ENCODE measurements at regions not wholly inside any gene's neighbourhood (a gene's known extent, or its start where the extent isn't known, plus 50 kb on each side); places are given as distances from the start of the nearest gene placed in this dataset.
"Not testable (repeated sequence)": the region's sequence is repeated elsewhere in the genome, so short reads cannot be mapped to it uniquely, and the experiment has no call there.

DNA sequence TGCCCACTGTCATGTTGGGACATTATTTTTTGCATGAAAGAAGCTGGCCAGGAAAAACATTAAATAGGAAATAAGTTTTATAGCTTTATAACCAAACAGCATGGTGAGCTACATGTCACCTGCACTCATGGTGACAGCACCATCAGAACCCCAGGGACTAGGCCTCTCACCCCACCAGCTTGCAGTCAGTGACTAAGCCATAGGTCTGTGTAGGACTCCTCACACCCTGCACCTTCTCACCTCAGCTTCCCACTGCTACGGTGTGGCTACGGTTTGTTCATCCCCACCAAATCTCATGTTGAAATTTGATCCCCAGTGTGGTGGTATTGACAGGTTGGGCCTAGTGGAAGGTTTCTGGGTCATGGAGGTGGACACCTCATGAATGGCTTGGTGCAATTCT is 161.3 kb upstream of the VIPR2 start:
- DNase-seq, result no peak
- Histone ChIP-seq H3K27me3 (ENCODE audit: low read depth) (peaks cover 4% of the 10 kb centered on the region), H3K9me3 (replicated peaks) (peaks cover 18% of the 10 kb centered on the region), H3K4me1 (no peaks in the 10 kb centered on the region), H3K27ac (replicated peaks) (no peak overlapping the region), H3K4me3 (no peak overlapping the region), H3K36me3 (no peaks in the 10 kb centered on the region)
- intact Hi-C loops (cut with micrococcal nuclease), result no loop called here
- TF ChIP-seq, protein P1, sequence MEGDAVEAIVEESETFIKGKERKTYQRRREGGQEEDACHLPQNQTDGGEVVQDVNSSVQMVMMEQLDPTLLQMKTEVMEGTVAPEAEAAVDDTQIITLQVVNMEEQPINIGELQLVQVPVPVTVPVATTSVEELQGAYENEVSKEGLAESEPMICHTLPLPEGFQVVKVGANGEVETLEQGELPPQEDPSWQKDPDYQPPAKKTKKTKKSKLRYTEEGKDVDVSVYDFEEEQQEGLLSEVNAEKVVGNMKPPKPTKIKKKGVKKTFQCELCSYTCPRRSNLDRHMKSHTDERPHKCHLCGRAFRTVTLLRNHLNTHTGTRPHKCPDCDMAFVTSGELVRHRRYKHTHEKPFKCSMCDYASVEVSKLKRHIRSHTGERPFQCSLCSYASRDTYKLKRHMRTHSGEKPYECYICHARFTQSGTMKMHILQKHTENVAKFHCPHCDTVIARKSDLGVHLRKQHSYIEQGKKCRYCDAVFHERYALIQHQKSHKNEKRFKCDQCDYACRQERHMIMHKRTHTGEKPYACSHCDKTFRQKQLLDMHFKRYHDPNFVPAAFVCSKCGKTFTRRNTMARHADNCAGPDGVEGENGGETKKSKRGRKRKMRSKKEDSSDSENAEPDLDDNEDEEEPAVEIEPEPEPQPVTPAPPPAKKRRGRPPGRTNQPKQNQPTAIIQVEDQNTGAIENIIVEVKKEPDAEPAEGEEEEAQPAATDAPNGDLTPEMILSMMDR (IDR thresholded peaks at IDR 0.05; ENCODE audit: borderline replicate concordance), result no peak

DNA sequence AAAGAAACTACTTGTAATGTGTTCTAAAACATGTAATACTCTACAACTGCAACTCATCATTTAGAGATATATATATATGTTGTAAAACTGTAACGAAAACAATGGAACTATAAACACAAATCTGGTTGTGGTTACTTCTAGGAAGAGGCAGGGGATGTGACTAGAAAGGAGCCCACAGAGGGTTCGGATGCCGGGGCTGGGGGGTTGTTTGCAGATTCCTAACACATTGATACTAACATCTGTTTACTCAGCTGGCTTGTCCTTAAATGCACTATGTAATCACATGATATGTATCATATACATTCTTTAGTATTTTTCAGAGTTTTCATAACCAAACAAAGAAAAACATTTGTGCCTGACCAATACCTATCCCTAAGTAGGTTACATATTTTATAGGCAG is 160.5 kb upstream of the VIPR2 start:
- H3K27ac ChIP-seq (replicated peaks); DNase-seq; H3K4me3 ChIP-seq; H3K4me1 ChIP-seq; H3K36me3 ChIP-seq; intact Hi-C loops (cut with micrococcal nuclease); H3K27me3 ChIP-seq (ENCODE audit: low read depth): not testable (repeated sequence)
- H3K9me3 ChIP-seq (replicated peaks), result peaks cover 11% of the 10 kb centered on the region

DNA sequence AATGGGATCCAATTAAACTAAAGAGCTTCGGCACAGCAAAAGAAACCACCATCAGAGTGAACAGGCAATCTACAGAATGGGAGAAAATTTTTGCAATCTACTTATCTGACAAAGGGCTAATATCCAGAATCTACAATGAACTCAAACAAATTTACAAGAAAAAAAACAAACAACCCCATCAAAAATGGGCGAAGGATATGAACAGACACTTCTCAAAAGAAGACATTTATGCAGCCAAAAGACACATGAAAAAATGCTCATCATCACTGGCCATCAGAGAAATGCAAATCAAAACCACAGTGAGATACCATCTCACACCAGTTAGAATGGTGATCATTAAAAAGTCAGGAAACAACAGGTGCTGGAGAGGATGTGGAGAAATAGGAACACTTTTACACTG is 158.8 kb upstream of the VIPR2 start:
- intact Hi-C loops (cut with micrococcal nuclease); H3K27ac ChIP-seq (replicated peaks); DNase-seq; H3K36me3 ChIP-seq; H3K4me3 ChIP-seq; H3K4me1 ChIP-seq; H3K27me3 ChIP-seq (ENCODE audit: low read depth): not testable (repeated sequence)
- H3K9me3 ChIP-seq (replicated peaks), result peaks cover 14% of the 10 kb centered on the region

DNA sequence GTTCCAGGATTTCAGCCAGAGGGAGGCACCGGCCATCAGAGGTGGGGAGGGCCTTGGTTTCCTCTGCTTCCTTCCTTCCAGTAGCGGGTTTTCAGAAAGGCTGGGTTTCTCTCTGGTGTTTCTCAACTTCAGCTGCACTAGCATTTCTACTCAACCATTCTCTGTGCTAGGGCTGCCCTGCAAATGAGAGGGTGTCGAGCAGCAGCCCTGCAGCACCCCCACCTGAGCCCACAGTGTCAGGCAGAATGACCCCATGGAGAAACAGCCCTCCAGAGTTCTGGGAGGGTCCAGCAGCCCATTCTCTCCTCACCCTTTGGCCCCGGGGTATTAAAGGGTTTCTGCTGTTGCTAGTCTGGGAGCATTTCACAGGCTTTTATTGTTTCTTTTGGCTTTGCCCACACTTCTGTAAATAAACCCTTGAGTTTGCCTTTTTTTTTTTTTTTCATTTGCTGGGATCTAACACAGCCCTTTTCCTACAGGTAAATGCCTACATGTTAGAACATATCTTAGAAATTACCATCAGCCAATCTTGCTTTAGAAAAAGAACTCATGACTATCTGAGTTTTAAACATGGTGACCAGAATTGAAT is 151.5 kb upstream of the VIPR2 start:
- intact Hi-C loops (cut with micrococcal nuclease), result no loop called here
- Histone ChIP-seq H3K9me3 (replicated peaks) (peaks cover 16% of the 10 kb centered on the region), H3K27ac (replicated peaks) (no peak overlapping the region), H3K27me3 (ENCODE audit: low read depth) (peaks cover 25% of the 10 kb centered on the region), H3K4me1 (no peaks in the 10 kb centered on the region), H3K36me3 (no peaks in the 10 kb centered on the region), H3K4me3 (no peak overlapping the region)
- no peak for DNase-seq
- TF ChIP-seq, protein P1 (IDR thresholded peaks at IDR 0.05; ENCODE audit: borderline replicate concordance), result no peak

DNA sequence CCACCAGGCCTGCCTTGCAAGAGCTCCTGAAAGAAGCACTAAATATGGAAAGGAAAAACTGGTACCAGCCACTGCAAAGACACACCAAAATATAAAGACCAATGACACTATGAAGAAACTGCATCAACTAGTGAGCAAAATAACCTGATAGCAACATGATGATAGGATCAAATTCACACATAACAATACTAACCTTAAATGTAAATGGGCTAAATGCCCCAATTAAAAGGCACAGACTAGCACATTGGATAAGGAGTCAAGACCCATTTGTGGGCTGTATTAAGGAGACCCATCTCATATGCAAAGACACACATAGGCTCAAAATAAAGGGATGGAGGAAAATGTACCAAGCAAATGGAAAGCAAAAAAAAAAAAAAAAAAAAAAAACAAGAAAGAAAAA is 141.8 kb upstream of the VIPR2 start:
- H3K4me3 ChIP-seq; H3K27ac ChIP-seq (replicated peaks); H3K4me1 ChIP-seq; DNase-seq; intact Hi-C loops (cut with micrococcal nuclease); H3K36me3 ChIP-seq: not testable (repeated sequence)
- Histone ChIP-seq H3K27me3 (ENCODE audit: low read depth) (peaks cover 21% of the 10 kb centered on the region), H3K9me3 (replicated peaks) (peaks cover 33% of the 10 kb centered on the region)

DNA sequence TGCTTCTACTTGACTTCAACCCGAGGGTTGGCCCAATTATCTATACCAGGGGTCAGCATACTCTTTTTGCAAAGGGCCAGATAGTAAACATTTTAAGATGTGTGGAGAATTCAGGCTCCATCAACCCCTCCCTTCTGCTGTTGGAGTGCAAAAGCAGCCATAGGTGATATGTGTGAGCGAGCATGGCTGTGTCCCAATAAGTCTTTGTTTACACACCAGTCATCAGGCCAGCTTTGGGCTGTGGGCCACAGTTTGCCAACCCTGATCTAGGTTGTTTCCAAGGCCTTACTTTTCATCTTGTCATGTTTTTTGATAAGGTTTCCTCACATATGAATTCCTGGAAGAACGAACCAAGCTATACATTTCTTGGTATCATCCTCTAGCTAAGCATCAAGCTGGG is 136.9 kb upstream of the VIPR2 start:
- Histone ChIP-seq H3K4me1 (no peaks in the 10 kb centered on the region), H3K27me3 (ENCODE audit: low read depth) (peaks cover 22% of the 10 kb centered on the region), H3K4me3 (no peak overlapping the region), H3K27ac (replicated peaks) (no peak overlapping the region), H3K36me3 (no peaks in the 10 kb centered on the region), H3K9me3 (replicated peaks) (peaks cover 11% of the 10 kb centered on the region)
- intact Hi-C loops (cut with micrococcal nuclease), result no loop called here
- no peak for DNase-seq
- TF ChIP-seq, protein P1 (IDR thresholded peaks at IDR 0.05; ENCODE audit: borderline replicate concordance), result no peak

DNA sequence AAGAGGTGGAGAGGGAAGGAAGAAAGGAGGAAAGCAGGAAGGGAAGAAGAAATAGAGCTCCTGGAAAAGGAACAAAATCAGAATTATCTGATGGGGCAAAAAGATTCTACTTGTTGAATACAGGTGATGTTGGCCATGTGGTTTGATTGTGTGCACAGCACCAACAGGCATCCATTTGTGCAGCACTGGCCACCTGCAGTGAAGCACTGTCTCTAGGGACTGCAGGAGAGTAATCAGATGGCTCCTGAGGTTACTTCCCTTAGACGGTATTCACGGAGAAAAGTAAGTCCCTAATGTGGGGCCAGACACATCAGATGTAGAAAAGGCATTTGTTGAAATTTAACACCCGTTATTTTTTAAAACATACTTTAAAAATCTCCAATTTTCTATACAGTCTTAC is 135.3 kb upstream of the VIPR2 start:
- no peak for DNase-seq
- intact Hi-C loops (cut with micrococcal nuclease), result no loop called here

More for the DNA sequence above, 135.3 kb upstream of the VIPR2 start:
- Histone ChIP-seq H3K27ac (replicated peaks) (no peak overlapping the region), H3K4me1 (no peaks in the 10 kb centered on the region), H3K4me3 (no peak overlapping the region), H3K27me3 (ENCODE audit: low read depth) (peaks cover 21% of the 10 kb centered on the region), H3K36me3 (no peaks in the 10 kb centered on the region), H3K9me3 (replicated peaks) (peaks cover 13% of the 10 kb centered on the region)
- TF ChIP-seq, protein P1 (IDR thresholded peaks at IDR 0.05; ENCODE audit: borderline replicate concordance), result no peak
